ENCODE measurements at regions not wholly inside any gene's neighbourhood (a gene's known extent, or its start where the extent isn't known, plus 50 kb on each side); places are given as distances from the start of the nearest gene placed in this dataset.

DNA sequence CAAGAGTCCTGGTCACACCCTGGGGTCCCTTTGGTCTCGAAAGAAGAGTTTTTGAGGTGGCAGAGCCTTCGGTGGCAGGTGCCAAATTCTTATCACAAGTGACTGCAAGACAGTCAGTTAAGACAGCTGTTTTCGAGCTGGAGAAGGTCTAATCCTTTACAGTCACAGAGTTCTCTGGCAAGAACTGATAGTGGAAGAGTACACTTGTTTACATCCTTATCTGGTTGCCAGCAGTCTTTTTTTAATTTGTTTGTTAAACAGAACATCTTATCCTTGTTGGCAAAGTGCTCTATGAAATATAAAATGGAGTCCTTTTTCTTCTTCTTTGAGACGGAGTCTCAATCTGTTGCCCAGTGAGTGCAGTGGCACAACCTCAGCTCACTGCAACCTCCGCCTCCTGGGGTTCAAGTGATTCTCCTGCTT lies 50.4 kb upstream of the ELOVL6 start:
- H3K4me3 Mint-ChIP-seq = no peak overlapping the region
- H3K27me3 Mint-ChIP-seq (ENCODE audit: low read depth in 3 of 3) = peaks cover 0 to 6% (median 5%) of the 10 kb centered on the region in 3 donors
- H3K9me3 Mint-ChIP-seq = no peaks in the 10 kb centered on the region
- H3K4me1 Mint-ChIP-seq = no peaks in the 10 kb centered on the region
- no peaks in the 10 kb centered on the region for H3K36me3 Mint-ChIP-seq
- no peak overlapping the region for H3K27ac Mint-ChIP-seq
- DNase-seq = no peak

Measured in immature natural killer cell (primary cell).